ENCODE measurements at regions not wholly inside any gene's neighbourhood (a gene's known extent, or its start where the extent isn't known, plus 50 kb on each side); places are given as distances from the start of the nearest gene placed in this dataset.

- dilution Hi-C loops (cut with MboI; ENCODE audit: extremely low pct_ligation_motif_present, low sequenced_read_pairs) = no loop called here
- H3K9me1 ChIP-seq (replicated peaks; ENCODE audit: control insufficient read depth, extremely low read depth, insufficient read depth, low read length) = no peaks in the 10 kb centered on the region
- H3K4me2 ChIP-seq (ENCODE audit: insufficient read depth, low read length) = peak overlapping the region; percentile 42
- H3K36me3 ChIP-seq (ENCODE audit: control insufficient read depth in 2 of 2, extremely low read depth in 1 of 2, insufficient read depth in 2 of 2, low read length in 2 of 2) = no peaks in the 10 kb centered on the region
- H3K79me2 ChIP-seq (ENCODE audit: control insufficient read depth, insufficient read depth, low read length) = no peaks in the 10 kb centered on the region
- peak; percentile 84 for DNase-seq (ENCODE audit: low read depth, low spot score)
- BruUV-seq (replicated peaks) = no TSS peak
- H2AFZ ChIP-seq (ENCODE audit: low read depth, low read length) = no peak overlapping the region
- no peak overlapping the region for H3K4me3 ChIP-seq (replicated peaks in 1 of 3; ENCODE audit: insufficient read depth in 1 of 3, low read depth in 1 of 3, low read length in 3 of 3)
- peaks cover 25% of the 10 kb centered on the region for H3K4me1 ChIP-seq (ENCODE audit: control insufficient read depth, extremely low read depth, insufficient read depth, low read length)
- H3K27me3 ChIP-seq (ENCODE audit: control insufficient read depth in 2 of 2, insufficient read depth in 2 of 2, low read length in 2 of 2) = no peaks in the 10 kb centered on the region
- no peaks in the 10 kb centered on the region for H4K20me1 ChIP-seq (replicated peaks; ENCODE audit: control insufficient read depth, extremely low read depth, insufficient read depth, low read length)
- peak; percentile 47 for FAIRE-seq
- TF ChIP-seq FOS (IDR thresholded peaks at IDR 0.05; ENCODE audit: borderline replicate concordance, insufficient read depth, low read length) (peak; percentile 7), JUN (IDR thresholded peaks at IDR 0.05; ENCODE audit: borderline replicate concordance, insufficient read depth, insufficient read length, low read depth) (no peak), GATA2 (IDR thresholded peaks at IDR 0.05; ENCODE audit: insufficient read depth, insufficient read length, low read depth, low read length) (peak; percentile 92), CTCF (IDR thresholded peaks at IDR 0.05; ENCODE audit: extremely low read depth in 1 of 2, insufficient read depth in 1 of 2, low read depth in 1 of 2, low read length in 2 of 2) (no peak), MAX (IDR thresholded peaks at IDR 0.05; ENCODE audit: insufficient read depth, insufficient read length) (no peak), EZH2 (IDR thresholded peaks at IDR 0.05; ENCODE audit: borderline replicate concordance, low read depth, low read length, severe bottlenecking) (no peak)
- ChIA-PET CTCF (no interaction called here), POLR2A (no interaction called here)
- no peaks in the 10 kb centered on the region for H3K9me3 ChIP-seq (replicated peaks; ENCODE audit: control insufficient read depth, insufficient read depth, low read length)
- H3K9ac ChIP-seq (replicated peaks; ENCODE audit: extremely low read depth, insufficient read depth, low read length) = no peak overlapping the region
- no peak overlapping the region for H3K27ac ChIP-seq (ENCODE audit: insufficient read depth, low read depth, low read length)
- intact Hi-C loops (cut with micrococcal nuclease) = no loop called here
Observed at GRCh38 chr14:46140445-46140844, 511.1 kb downstream of the RPL10L start.

Data from endothelial cell of umbilical vein (primary cell).